SK-N-SH (cell line): ENCODE measurements at regions not wholly inside any gene's neighbourhood (a gene's known extent, or its start where the extent isn't known, plus 50 kb on each side); places are given as distances from the start of the nearest gene placed in this dataset.
A peak's percentile ranks its signal among the peaks of the same experiment; 100 is the strongest.

Source experiments
- CTCF ChIA-PET: fragments of 300-600, 350-600 bp; formaldehyde crosslinking; extraction: SDS; loops from one replicate; lab custom pipeline; 2021; lab: Yijun Ruan, JAX
- POLR2A ChIA-PET: fragments of 350-600 bp; sonication (Branson Sonifier 250); formaldehyde crosslinking; extraction: SDS; loops from one replicate; lab custom pipeline; 2020; ENCODE audit warnings: antibody characterized with exemption, inconsistent platforms; lab: Yijun Ruan, JAX
- DNase-seq: peaks from one replicate; pipeline ENCODE4 v3.0.0; 2012
- H2AFZ ChIP-seq: fragments of 200-600 bp; sonication (generic); 2 replicates; pipeline ENCODE4 v1.8.1; 2016; ENCODE audit warnings: antibody characterized with exemption, mild to moderate bottlenecking, low read depth
- H3F3A ChIP-seq: fragments of 200-600 bp; sonication (generic); replicated peaks from 2 replicates; pipeline ENCODE3; 2016; ENCODE audit warnings: antibody characterized with exemption, mild to moderate bottlenecking; ENCODE audit not compliant: insufficient read depth
- H3K27ac ChIP-seq, 2 experiments: fragments of 200-500 bp in 1 of 2; fragments of 200-600 bp in 1 of 2; sonication (Bioruptor generic) in 1 of 2; sonication (generic), shearing (Covaris generic) in 1 of 2; 2 replicates each; pipeline versions ENCODE4 v1.5.1 to v1.6.1; 2014 to 2016; ENCODE audit warnings: low read depth in 2 of 2, inconsistent platforms in 1 of 2, low read length in 1 of 2, mild to moderate bottlenecking in 1 of 2, mixed read lengths in 1 of 2
- H3K27me3 ChIP-seq: fragments of 200-600 bp; sonication (generic), shearing (Covaris generic); 2 replicates; pipeline ENCODE4 v1.6.1; 2016; ENCODE audit warnings: mixed run types; ENCODE audit not compliant: insufficient read depth
- H3K36me3 ChIP-seq, 2 experiments: fragments of 200-500 bp in 1 of 2; fragments of 200-600 bp in 1 of 2; sonication (Bioruptor generic) in 1 of 2; sonication (generic) in 1 of 2; replicated peaks in 1 of 2; 2 replicates each; pipeline versions ENCODE3 to v1.5.1; 2014 to 2016; ENCODE audit warnings: low read length in 1 of 2, mild to moderate bottlenecking in 1 of 2; ENCODE audit not compliant: insufficient read depth in 2 of 2, control insufficient read depth in 1 of 2
- H3K4me1 ChIP-seq, 2 experiments: fragments of 200-500 bp in 1 of 2; fragments of 200-600 bp in 1 of 2; sonication (Bioruptor generic) in 1 of 2; sonication (generic), shearing (Covaris generic) in 1 of 2; 2 replicates each; pipeline versions ENCODE4 v1.5.1 to v1.6.1; 2014 to 2016; ENCODE audit warnings: low read depth in 1 of 2, low read length in 1 of 2, mixed run types in 1 of 2; ENCODE audit not compliant: insufficient read depth in 2 of 2, control insufficient read depth in 1 of 2
- H3K4me2 ChIP-seq: fragments of 200-600 bp; sonication (generic), shearing (Covaris generic); 2 replicates; pipeline ENCODE4 v1.6.1; 2017; ENCODE audit warnings: mixed run types
- H3K4me3 ChIP-seq, 2 experiments: fragments of 200-500 bp in 1 of 2; fragments of 200-600 bp in 1 of 2; sonication (Bioruptor generic) in 1 of 2; sonication (generic), shearing (Covaris generic) in 1 of 2; 2 replicates each; pipeline versions ENCODE4 v1.5.1 to v1.8.1; 2014 to 2016; ENCODE audit warnings: low read depth in 2 of 2, inconsistent platforms in 1 of 2, low read length in 1 of 2, mild to moderate bottlenecking in 1 of 2, mixed read lengths in 1 of 2, moderate library complexity in 1 of 2
- H3K79me2 ChIP-seq: fragments of 200-600 bp; sonication (generic); 2 replicates; pipeline ENCODE4 v1.8.1; 2017; ENCODE audit warnings: mild to moderate bottlenecking; ENCODE audit not compliant: insufficient read depth
- H3K9ac ChIP-seq: fragments of 200-600 bp; sonication (generic); 2 replicates; pipeline ENCODE4 v1.6.1; 2017; ENCODE audit warnings: mixed run types
- H3K9me2 ChIP-seq: fragments of 200-600 bp; sonication (generic); 2 replicates; pipeline ENCODE4 v1.6.1; 2017; ENCODE audit warnings: mixed run types
- H3K9me3 ChIP-seq: fragments of 200-600 bp; sonication (generic); 2 replicates; pipeline ENCODE4 v1.6.1; 2017; ENCODE audit warnings: mixed run types, mild to moderate bottlenecking, moderate library complexity
- H4K20me1 ChIP-seq: fragments of 200-600 bp; sonication (generic); 2 replicates; pipeline ENCODE4 v1.6.1; 2017; ENCODE audit warnings: mild to moderate bottlenecking, mixed run types; ENCODE audit not compliant: insufficient read depth
- CHD2 ChIP-seq: fragments of 150-350 bp; IDR thresholded peaks from 2 replicates; pipeline ENCODE4 v1.6.1; 2018; ENCODE audit warnings: low read length; ENCODE audit not compliant: partially characterized antibody
- ELF1 ChIP-seq: IDR thresholded peaks from 2 replicates; pipeline ENCODE4 v1.4.0; 2012
- EZH2phosphoT487 ChIP-seq: fragments of 200-600 bp; sonication (generic); IDR thresholded peaks from 2 replicates; pipeline ENCODE4 v1.6.1; 2017; ENCODE audit warnings: low read depth, mixed run types, mild to moderate bottlenecking, antibody characterized with exemption, moderate library complexity, borderline replicate concordance
- FOSL2 ChIP-seq: IDR thresholded peaks from 2 replicates; pipeline ENCODE4 v1.4.0; 2012; ENCODE audit warnings: low read depth, mild to moderate bottlenecking, moderate library complexity, borderline replicate concordance
- FOXM1 ChIP-seq: IDR thresholded peaks from 2 replicates; pipeline ENCODE4 v1.4.0; 2012; ENCODE audit warnings: low read depth, mild to moderate bottlenecking
- GATA2 ChIP-seq: sonication (generic); formaldehyde crosslinking; IDR thresholded peaks from 2 replicates; pipeline ENCODE4 v1.5.0; 2020; ENCODE audit warnings: mild to moderate bottlenecking, missing genetic modification reagents
- JUND ChIP-seq: IDR thresholded peaks from 2 replicates; pipeline ENCODE4 v1.4.0; 2012
- NFIC ChIP-seq: IDR thresholded peaks from 2 replicates; pipeline ENCODE4 v1.4.0; 2012; ENCODE audit warnings: borderline replicate concordance
- RAD21 ChIP-seq: IDR thresholded peaks from 2 replicates; pipeline ENCODE4 v1.6.1; 2012; ENCODE audit warnings: mild to moderate bottlenecking, low read length
- RFX5 ChIP-seq: IDR thresholded peaks from 2 replicates; pipeline ENCODE4 v1.6.1; 2012; ENCODE audit warnings: mild to moderate bottlenecking, improper control_type of control experiment, low read length
- TAF1 ChIP-seq: IDR thresholded peaks from 2 replicates; pipeline ENCODE4 v1.6.1; 2012; ENCODE audit warnings: low read depth, mild to moderate bottlenecking, low read length, moderate library complexity, borderline replicate concordance
- TCF12 ChIP-seq: IDR thresholded peaks from 2 replicates; pipeline ENCODE4 v1.4.0; 2012
- WGBS: methylation state at CpG from one replicate; pipeline ENCODE4 v1.1.6; 2017; ENCODE audit warnings: low lambda C conversion rate; 5-methylcytosine and 5-hydroxymethylcytosine counted together
- TF ChIP-seq, protein P1 (sequence below): IDR thresholded peaks from 2 replicates; pipeline ENCODE4 v1.4.0; 2012; ENCODE audit warnings: low read depth
- TF ChIP-seq, protein P2 (sequence below): IDR thresholded peaks from 2 replicates; pipeline ENCODE4; 2012
- TF ChIP-seq, protein P3 (sequence below): IDR thresholded peaks from 2 replicates; pipeline ENCODE4 v1.4.0; 2012; ENCODE audit warnings: low read depth, borderline replicate concordance
- TF ChIP-seq, protein P4 (sequence below): fragments of 150-350 bp; IDR thresholded peaks from 2 replicates; pipeline ENCODE4 v1.6.1; 2017; ENCODE audit warnings: antibody characterized with exemption, low read length, low read depth, borderline replicate concordance

- H3K27ac ChIP-seq: peak overlapping the region in 1 of 2 experiments; percentile 66; a peak in 3 of 4 replicates
- POLR2A ChIA-PET: no interaction called here
- CTCF ChIA-PET: interaction anchor here (1.3 kb wide), 1 partner anchor 15 kb away, joined by 3 read pairs; no protein-coding TSS in a partner anchor
Observed at GRCh38 chr3:30286811-30287210, 319.6 kb upstream of the TGFBR2 start.

DNA sequence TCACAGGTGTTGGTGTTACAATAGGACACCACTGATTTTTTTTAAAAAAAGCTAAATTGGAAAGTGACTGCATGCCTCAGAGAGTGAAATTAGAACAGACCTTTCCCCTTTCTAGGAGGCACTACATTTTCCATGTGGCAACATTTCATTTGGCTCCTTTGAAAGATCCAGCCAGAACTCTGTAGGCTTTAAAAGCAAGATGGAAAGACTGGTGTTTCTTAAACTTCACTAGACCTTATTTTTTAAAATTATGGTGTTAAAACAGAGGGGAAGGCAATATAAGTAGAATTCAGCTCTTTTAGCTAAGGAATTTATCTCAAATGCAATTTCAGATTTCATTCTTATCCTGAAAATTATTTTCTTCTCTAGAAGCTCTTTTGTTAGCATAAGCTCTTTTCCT lies 317.6 kb upstream of the TGFBR2 start:
- Histone ChIP-seq H3K27ac (no peak overlapping the region), H3K9ac (no peak overlapping the region), H3K9me2 (no peaks in the 10 kb centered on the region), H3K9me3 (no peaks in the 10 kb centered on the region), H4K20me1 (no peaks in the 10 kb centered on the region)
- TF ChIP-seq GATA2 (no peak), TAF1 (no peak), NFIC (no peak), RAD21 (no peak), TCF12 (no peak), ELF1 (no peak), FOXM1 (no peak)
- TF ChIP-seq, all 33 proteins: peak for 0
- no peak for DNase-seq
- H3K79me2 ChIP-seq: no peaks in the 10 kb centered on the region
- peaks cover 16% of the 10 kb centered on the region for H3F3A ChIP-seq
- ChIA-PET CTCF (interaction anchor here (0.9 kb wide), 1 partner anchor 10 kb away, joined by 3 read pairs; no protein-coding TSS in a partner anchor), POLR2A (no interaction called here)
- H3K36me3 ChIP-seq: no peaks in the 10 kb centered on the region
- peaks cover 15 to 64% of the 10 kb centered on the region in 2 experiments for H3K4me1 ChIP-seq
- no peaks in the 10 kb centered on the region for H3K27me3 ChIP-seq
- no peak overlapping the region for H2AFZ ChIP-seq
- H3K4me3 ChIP-seq: no peak overlapping the region
- no peak overlapping the region for H3K4me2 ChIP-seq

More at GRCh38 chr3:30286811-30287210, 319.6 kb upstream of the TGFBR2 start:
- no peaks in the 10 kb centered on the region; the same call in 1 of the 2 replicates for H3K9me3 ChIP-seq
- no peak for DNase-seq
- peaks cover 15 to 56% of the 10 kb centered on the region in 2 experiments for H3K4me1 ChIP-seq
- no peak overlapping the region for H3K9ac ChIP-seq
- H3K79me2 ChIP-seq: no peaks in the 10 kb centered on the region
- TF ChIP-seq EZH2phosphoT487 (no peak), CHD2 (no peak), RFX5 (no peak)
- TF ChIP-seq, protein P1, sequence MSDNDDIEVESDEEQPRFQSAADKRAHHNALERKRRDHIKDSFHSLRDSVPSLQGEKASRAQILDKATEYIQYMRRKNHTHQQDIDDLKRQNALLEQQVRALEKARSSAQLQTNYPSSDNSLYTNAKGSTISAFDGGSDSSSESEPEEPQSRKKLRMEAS: no peak
- TF ChIP-seq, all 33 proteins: peak for 0
- Histone ChIP-seq H2AFZ (no peak overlapping the region), H3K9me2 (no peaks in the 10 kb centered on the region; the same call in 1 of the 2 replicates), H3K4me2 (peak overlapping the region; percentile 15; the same call in 1 of the 2 replicates), H3F3A (peaks cover 22% of the 10 kb centered on the region), H3K4me3 (no peak overlapping the region), H3K27me3 (no peaks in the 10 kb centered on the region), H3K36me3 (no peaks in the 10 kb centered on the region), H4K20me1 (no peaks in the 10 kb centered on the region)
- WGBS: 74% methylated on average over 2 of the region's 2 CpGs

DNA sequence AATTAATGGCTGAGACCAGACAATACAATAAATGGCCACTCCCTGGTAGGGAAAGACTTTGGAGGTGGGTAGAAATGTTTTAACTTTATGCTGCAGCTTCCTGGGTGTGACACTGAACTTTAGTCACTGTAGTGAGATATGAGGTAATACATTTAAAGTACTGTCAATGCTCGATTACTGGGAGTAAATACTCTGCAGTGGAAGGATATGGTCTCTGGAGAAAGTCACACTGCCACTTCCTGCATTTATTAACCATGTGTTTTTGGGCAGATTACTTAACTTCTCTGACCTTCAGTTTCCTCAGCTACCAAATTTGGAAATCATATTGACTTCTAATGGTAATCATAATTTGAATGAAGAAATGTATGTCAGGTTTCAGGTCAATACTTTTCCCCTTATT lies 317.1 kb upstream of the TGFBR2 start:
- H3K4me3 ChIP-seq: no peak overlapping the region
- H3K9me2 ChIP-seq: no peaks in the 10 kb centered on the region
- peaks cover 15 to 68% of the 10 kb centered on the region in 2 experiments for H3K4me1 ChIP-seq
- POLR2A ChIA-PET: no interaction called here
- TF ChIP-seq, protein P2, sequence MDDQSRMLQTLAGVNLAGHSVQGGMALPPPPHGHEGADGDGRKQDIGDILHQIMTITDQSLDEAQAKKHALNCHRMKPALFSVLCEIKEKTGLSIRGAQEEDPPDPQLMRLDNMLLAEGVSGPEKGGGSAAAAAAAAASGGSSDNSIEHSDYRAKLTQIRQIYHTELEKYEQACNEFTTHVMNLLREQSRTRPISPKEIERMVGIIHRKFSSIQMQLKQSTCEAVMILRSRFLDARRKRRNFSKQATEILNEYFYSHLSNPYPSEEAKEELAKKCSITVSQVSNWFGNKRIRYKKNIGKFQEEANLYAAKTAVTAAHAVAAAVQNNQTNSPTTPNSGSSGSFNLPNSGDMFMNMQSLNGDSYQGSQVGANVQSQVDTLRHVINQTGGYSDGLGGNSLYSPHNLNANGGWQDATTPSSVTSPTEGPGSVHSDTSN: no peak
- TF ChIP-seq, protein P3, sequence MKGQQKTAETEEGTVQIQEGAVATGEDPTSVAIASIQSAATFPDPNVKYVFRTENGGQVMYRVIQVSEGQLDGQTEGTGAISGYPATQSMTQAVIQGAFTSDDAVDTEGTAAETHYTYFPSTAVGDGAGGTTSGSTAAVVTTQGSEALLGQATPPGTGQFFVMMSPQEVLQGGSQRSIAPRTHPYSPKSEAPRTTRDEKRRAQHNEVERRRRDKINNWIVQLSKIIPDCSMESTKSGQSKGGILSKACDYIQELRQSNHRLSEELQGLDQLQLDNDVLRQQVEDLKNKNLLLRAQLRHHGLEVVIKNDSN: no peak
- TF ChIP-seq, protein P4, sequence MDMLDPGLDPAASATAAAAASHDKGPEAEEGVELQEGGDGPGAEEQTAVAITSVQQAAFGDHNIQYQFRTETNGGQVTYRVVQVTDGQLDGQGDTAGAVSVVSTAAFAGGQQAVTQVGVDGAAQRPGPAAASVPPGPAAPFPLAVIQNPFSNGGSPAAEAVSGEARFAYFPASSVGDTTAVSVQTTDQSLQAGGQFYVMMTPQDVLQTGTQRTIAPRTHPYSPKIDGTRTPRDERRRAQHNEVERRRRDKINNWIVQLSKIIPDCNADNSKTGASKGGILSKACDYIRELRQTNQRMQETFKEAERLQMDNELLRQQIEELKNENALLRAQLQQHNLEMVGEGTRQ: no peak
- TF ChIP-seq GATA2 (no peak), JUND (no peak), TAF1 (no peak), FOSL2 (no peak)
- TF ChIP-seq, all 33 proteins: peak for 0
- Histone ChIP-seq H3F3A (peaks cover 19% of the 10 kb centered on the region), H3K27me3 (no peaks in the 10 kb centered on the region), H3K27ac (no peak overlapping the region), H4K20me1 (no peaks in the 10 kb centered on the region), H3K36me3 (no peaks in the 10 kb centered on the region), H2AFZ (peak overlapping the region; percentile 20; the same call in 1 of the 2 replicates), H3K9ac (no peak overlapping the region), H3K4me2 (no peak overlapping the region), H3K79me2 (no peaks in the 10 kb centered on the region), H3K9me3 (no peaks in the 10 kb centered on the region)
- 46% methylated on average over 1 of the region's 1 CpG for WGBS
- no peak for DNase-seq
- CTCF ChIA-PET: interaction anchor here (0.9 kb wide), 1 partner anchor 10 kb away, joined by 3 read pairs; no protein-coding TSS in a partner anchor
